K562 (cell line): ENCODE measurements at regions not wholly inside any gene's neighbourhood (a gene's known extent, or its start where the extent isn't known, plus 50 kb on each side); places are given as distances from the start of the nearest gene placed in this dataset.

Experiments used
- ATAC-seq: fragments of 200-7000 bp; cut with Tn5 transposase; 3 replicates; pipeline ENCODE4 v1.9.1; 2020; ENCODE audit warnings: moderate library complexity
- BruUV-seq: library from RNA; stranded (reverse); fragments of 400-500 nt; replicated peaks from 2 replicates; lab custom pipeline; 2021; lab: Mats Ljungman, UMichigan
- CTCF ChIA-PET: fragments of 300-600 bp; formaldehyde crosslinking; extraction: SDS; loops from one replicate; lab custom pipeline; 2021; ENCODE audit warnings: low intra/inter-chr PET ratio; lab: Yijun Ruan, JAX
- POLR2A ChIA-PET: fragments of 300-600, 350-650 bp; sonication (Branson Sonifier 250); formaldehyde crosslinking; extraction: SDS; loops from one replicate; lab custom pipeline; 2021; ENCODE audit warnings: antibody characterized with exemption, inconsistent platforms; lab: Yijun Ruan, JAX
- DNase-seq, 4 experiments: peaks; one replicate each; pipeline versions ENCODE4 v3.0.0 to v3.0.0-alpha.2; 2011 to 2018; ENCODE audit warnings: low spot score in 3 of 4, mixed read lengths in 3 of 4; ENCODE audit errors: extremely low read depth in 1 of 4
- FAIRE-seq: peaks from 2 replicates; lab custom pipeline; 2011; peaks lifted over from hg19 to GRCh38; lab: Jason Lieb, UNC
- H2AFZ ChIP-seq: 2 replicates; pipeline ENCODE4 v1.6.0; 2011; ENCODE audit warnings: low read depth, low read length, control low read depth, inconsistent platforms
- H3K27ac ChIP-seq: fragments of 200-600 bp; 3 replicates; pipeline ENCODE4 v1.8.0; 2011; ENCODE audit warnings: low read depth, mild to moderate bottlenecking, control low read depth, inconsistent platforms, low read length, moderate library complexity, mixed read lengths; ENCODE audit errors: extremely low read depth
- H3K27me3 ChIP-seq, 2 experiments: fragments of 300-600 bp in 1 of 2; 2 replicates in 1 of 2; 3 replicates in 1 of 2; pipeline versions ENCODE4 v1.6.0 to v1.8.0; 2011; ENCODE audit warnings: inconsistent platforms in 2 of 2, low read length in 2 of 2, mild to moderate bottlenecking in 1 of 2, mixed read lengths in 1 of 2, moderate library complexity in 1 of 2; ENCODE audit not compliant: control insufficient read depth in 2 of 2, insufficient read depth in 2 of 2
- H3K36me3 ChIP-seq: fragments of 300-600 bp; 3 replicates; pipeline ENCODE4 v1.8.0; 2011; ENCODE audit warnings: mild to moderate bottlenecking, low read length, inconsistent platforms; ENCODE audit not compliant: control insufficient read depth, insufficient read depth
- H3K4me1 ChIP-seq, 2 experiments: fragments of 200-600 bp in 1 of 2; replicated peaks in 1 of 2; 2 replicates in 1 of 2; 3 replicates in 1 of 2; pipeline versions ENCODE4 v1.5.1 to v1.8.0; 2011; ENCODE audit warnings: inconsistent platforms in 2 of 2, low read length in 2 of 2, mild to moderate bottlenecking in 1 of 2, mixed read lengths in 1 of 2, moderate library complexity in 1 of 2; ENCODE audit not compliant: control insufficient read depth in 2 of 2, insufficient read depth in 2 of 2
- H3K4me2 ChIP-seq: 2 replicates; pipeline ENCODE4 v1.6.1; 2011; ENCODE audit warnings: low read length, control low read depth, inconsistent platforms, mixed read lengths; ENCODE audit not compliant: insufficient read depth
- H3K4me3 ChIP-seq: fragments of 200-600 bp; sonication (generic), shearing (Covaris generic); 2 replicates; pipeline ENCODE4 v1.5.1; 2016; ENCODE audit warnings: control low read depth, inconsistent platforms
- H3K79me2 ChIP-seq: fragments of 200-600 bp; 3 replicates; pipeline ENCODE4 v1.8.0; 2011; ENCODE audit warnings: low read length, inconsistent platforms; ENCODE audit not compliant: control insufficient read depth, insufficient read depth
- H3K9ac ChIP-seq, 2 experiments: 2 replicates each; pipeline versions ENCODE4 v1.6.0 to v1.6.1; 2011; ENCODE audit warnings: low read depth in 2 of 2, low read length in 2 of 2, control low read depth in 1 of 2, inconsistent platforms in 1 of 2, mild to moderate bottlenecking in 1 of 2, mixed read lengths in 1 of 2; ENCODE audit not compliant: insufficient read depth in 1 of 2
- H3K9me1 ChIP-seq: one replicate; pipeline ENCODE4 v1.6.0; 2011; ENCODE audit warnings: inconsistent platforms, mild to moderate bottlenecking, low read length, moderate library complexity; ENCODE audit not compliant: control insufficient read depth, insufficient read depth
- H3K9me3 ChIP-seq: replicated peaks from 2 replicates; pipeline ENCODE4 v1.5.1; 2011; ENCODE audit warnings: low read depth, low read length, inconsistent platforms; ENCODE audit not compliant: control insufficient read depth, insufficient read depth
- H4K20me1 ChIP-seq: replicated peaks from 2 replicates; pipeline ENCODE4 v1.6.1; 2011; ENCODE audit warnings: low read length, inconsistent platforms, mixed read lengths; ENCODE audit not compliant: control insufficient read depth, insufficient read depth
- EZH2 ChIP-seq: IDR thresholded peaks from 2 replicates; pipeline ENCODE4 v1.6.1; 2012; ENCODE audit warnings: low read depth, mild to moderate bottlenecking, inconsistent platforms, low read length, borderline replicate concordance
- MYBL2 ChIP-seq, 2 experiments: fragments of 450-650 bp in 1 of 2; sonication (generic) in 1 of 2; formaldehyde crosslinking in 1 of 2; IDR thresholded peaks; 2 replicates each; pipeline versions ENCODE4 v1.6.1 to v1.8.1; 2017 to 2022; ENCODE audit warnings: borderline replicate concordance in 1 of 2, inconsistent platforms in 1 of 2, low read depth in 1 of 2, mild to moderate bottlenecking in 1 of 2, missing genetic modification reagents in 1 of 2, moderate library complexity in 1 of 2
- PKNOX1 ChIP-seq: fragments of 450-650 bp; IDR thresholded peaks from 2 replicates; pipeline ENCODE4 v1.6.1; 2016
- POLR2B ChIP-seq: fragments of 450-650 bp; IDR thresholded peaks from 2 replicates; pipeline ENCODE4 v1.6.1; 2018; ENCODE audit warnings: low read depth; ENCODE audit not compliant: partially characterized antibody
- ZBTB40 ChIP-seq, 2 experiments: fragments of 450-650 bp in 1 of 2; sonication (generic) in 1 of 2; formaldehyde crosslinking in 1 of 2; IDR thresholded peaks; 2 replicates each; pipeline versions ENCODE4 v1.7.1 to v1.9.0; 2016 to 2022; ENCODE audit warnings: inconsistent platforms in 1 of 2, mild to moderate bottlenecking in 1 of 2, missing genetic modification reagents in 1 of 2
- ZNF592 ChIP-seq: fragments of 450-650 bp; IDR thresholded peaks from 2 replicates; pipeline ENCODE4 v1.6.1; 2017; ENCODE audit warnings: antibody characterized with exemption, mild to moderate bottlenecking
- ZNF644 ChIP-seq: fragments of 200-800 bp; sonication (Bioruptor generic); IDR thresholded peaks from 2 replicates; pipeline ENCODE4 v1.6.1; 2016; ENCODE audit warnings: low read depth, missing genetic modification characterization, missing compliant biosample characterization
- WGBS: fragments of 100-300 bp; shearing (Covaris generic); methylation state at CpG from one replicate; pipeline ENCODE4 v1.1.6; 2016; ENCODE audit warnings: low coverage, mixed read lengths; ENCODE audit not compliant: insufficient coverage; ENCODE audit errors: missing lambda C conversion rate; 5-methylcytosine and 5-hydroxymethylcytosine counted together
- in situ Hi-C: fragments of 300-500 bp; cut with MboI; formaldehyde crosslinking; loops from 4 replicates; pipeline ENCODE4 v1.15.0; 2018; ENCODE audit warnings: inconsistent platforms, mixed read lengths
- intact Hi-C: fragments of 100-400 bp; cut with micrococcal nuclease; formaldehyde crosslinking; loops from 2 replicates; pipeline ENCODE4 v1.14.2; 2022

- Histone ChIP-seq H3K79me2 (no peaks in the 10 kb centered on the region), H4K20me1 (no peaks in the 10 kb centered on the region), H2AFZ (no peak overlapping the region), H3K4me2 (no peak overlapping the region), H3K36me3 (no peaks in the 10 kb centered on the region), H3K27ac (no peak overlapping the region), H3K9me3 (no peaks in the 10 kb centered on the region), H3K27me3 (no peaks in the 10 kb centered on the region), H3K9ac (no peak overlapping the region), H3K4me1 (no peaks in the 10 kb centered on the region), H3K4me3 (no peak overlapping the region), H3K9me1 (no peaks in the 10 kb centered on the region)
- POLR2A ChIA-PET = no interaction called here
- WGBS = 6% methylated on average over 8 of the region's 8 CpGs
- no peak for ATAC-seq
- in situ Hi-C loops = no loop called here
- CTCF ChIA-PET = no interaction called here
- no peak for FAIRE-seq
- no TSS peak for BruUV-seq
- DNase-seq = no peak
- intact Hi-C loops = no loop called here
- TF ChIP-seq ZNF592 (no peak), ZBTB40 (IDR thresholded peaks at IDR 0.05) (no peak), ZBTB40 (CRISPR knock-in tag; IDR thresholded peaks at IDR 0.05) (no peak), POLR2B (no peak), ZNF644 (tag) (no peak), MYBL2 (IDR thresholded peaks at IDR 0.05; ENCODE audit: low read depth) (no peak), MYBL2 (CRISPR knock-in tag; IDR thresholded peaks at IDR 0.05; ENCODE audit: borderline replicate concordance) (no peak), PKNOX1 (no peak), EZH2 (no peak)
Measured at GRCh38 chr5:106940301-106940846, 730.4 kb downstream of the EFNA5 start.
